NCI-H1694 (cell line): ENCODE measurements at regions not wholly inside any gene's neighbourhood (a gene's known extent, or its start where the extent isn't known, plus 50 kb on each side); places are given as distances from the start of the nearest gene placed in this dataset.

Experiments
- DNase-seq: peaks from one replicate; lab custom pipeline; 2025; lab: John Stamatoyannopoulos, UW

DNA sequence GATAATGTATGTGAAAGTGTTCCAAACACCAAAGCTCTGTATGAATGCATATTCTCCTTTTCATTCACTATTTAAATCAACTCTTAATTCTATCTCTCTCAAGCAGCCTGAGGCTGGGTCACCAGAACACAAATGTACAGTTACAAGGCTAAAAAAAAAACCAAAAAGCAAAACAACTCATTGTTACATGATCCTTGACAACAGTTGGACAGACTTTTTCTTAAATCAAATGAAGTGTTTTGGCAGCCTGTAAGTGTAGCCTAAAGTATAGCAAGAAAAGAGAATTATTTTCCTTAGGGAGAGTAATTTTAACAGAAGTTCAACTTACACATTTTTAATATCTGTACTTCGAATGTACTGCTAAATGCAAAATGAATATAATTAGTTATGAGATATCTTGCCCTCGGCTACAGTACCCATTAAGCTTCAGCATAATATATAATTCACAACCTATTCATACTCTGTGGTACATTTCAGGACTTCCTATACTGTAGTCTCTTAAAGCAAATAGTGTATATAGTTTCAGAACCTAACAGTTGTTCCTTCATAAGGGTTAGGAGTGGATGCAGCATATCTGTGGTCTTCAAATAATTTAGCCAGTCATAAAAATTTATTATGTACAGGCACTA is 214.0 kb upstream of the BTG1 start:
- DNase-seq = no peak

DNA sequence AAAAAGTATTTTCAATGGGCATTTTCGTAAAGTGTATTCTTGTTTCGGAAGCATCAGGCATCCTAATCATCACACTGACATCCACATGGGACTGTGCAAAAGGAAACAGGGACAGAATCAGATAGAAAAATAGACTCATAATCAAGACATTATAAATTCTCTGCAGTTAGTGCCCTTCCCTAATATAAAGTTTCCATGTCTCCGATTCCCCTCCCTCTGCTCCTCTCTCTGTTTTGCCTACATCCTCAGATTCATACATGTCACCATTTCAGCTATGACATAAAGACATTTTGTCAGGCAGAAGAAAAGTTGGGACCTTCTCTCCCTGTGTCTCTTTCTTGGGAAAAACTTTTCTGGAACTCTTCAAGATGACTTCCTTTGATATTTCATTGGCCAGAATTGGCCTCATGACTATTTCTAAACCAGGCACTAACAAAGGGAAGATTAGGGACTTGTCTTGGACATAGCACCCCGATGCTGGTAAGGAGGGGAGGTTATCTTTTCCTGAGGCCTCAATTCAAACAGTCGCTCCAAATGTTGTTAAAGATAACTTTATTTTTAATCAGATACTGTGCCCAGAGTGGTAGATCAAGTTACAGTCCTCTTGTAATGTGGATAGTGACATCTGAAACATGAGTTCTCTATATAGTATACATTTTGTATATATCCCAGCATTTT is 212.1 kb upstream of the BTG1 start:
- DNase-seq = no peak

DNA sequence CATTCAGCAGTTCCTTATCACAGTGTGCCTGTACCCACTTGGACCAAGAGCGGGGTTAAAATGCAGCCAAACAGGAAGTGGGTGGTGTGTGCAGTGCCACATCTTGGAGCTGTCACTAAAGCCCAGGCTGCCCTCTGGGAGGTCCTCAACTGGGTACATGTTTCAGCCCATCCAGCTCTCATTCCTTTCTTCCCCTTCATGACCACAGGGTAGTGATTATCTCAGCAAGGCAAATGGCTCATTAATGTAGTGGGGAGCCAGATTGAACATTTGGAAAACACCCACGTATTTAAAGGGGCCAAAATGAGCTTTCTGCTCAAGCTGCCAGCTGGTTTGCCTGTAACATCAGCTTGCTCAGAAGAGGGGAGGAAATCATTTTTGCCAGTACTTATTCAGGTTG is 210.8 kb upstream of the BTG1 start:
- no peak for DNase-seq

DNA sequence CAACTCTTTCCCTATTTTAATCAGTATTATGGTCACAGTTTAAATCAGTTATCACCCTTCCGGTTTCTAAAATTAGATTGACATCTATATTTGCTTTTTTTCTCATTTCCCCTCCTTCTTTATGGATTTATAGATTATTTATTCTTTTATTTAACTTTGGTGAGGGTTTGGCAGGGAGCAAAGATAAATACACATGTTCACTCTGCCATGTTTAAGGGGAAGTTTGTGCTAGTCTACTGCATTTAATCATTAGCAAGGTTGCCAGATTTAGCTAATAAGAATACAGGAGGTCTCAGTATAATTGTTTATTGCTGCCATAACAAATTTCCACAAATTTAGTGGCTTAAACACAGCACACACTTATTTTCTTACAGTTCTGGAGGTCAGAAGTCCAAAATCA is 204.0 kb upstream of the BTG1 start:
- no peak for DNase-seq

DNA sequence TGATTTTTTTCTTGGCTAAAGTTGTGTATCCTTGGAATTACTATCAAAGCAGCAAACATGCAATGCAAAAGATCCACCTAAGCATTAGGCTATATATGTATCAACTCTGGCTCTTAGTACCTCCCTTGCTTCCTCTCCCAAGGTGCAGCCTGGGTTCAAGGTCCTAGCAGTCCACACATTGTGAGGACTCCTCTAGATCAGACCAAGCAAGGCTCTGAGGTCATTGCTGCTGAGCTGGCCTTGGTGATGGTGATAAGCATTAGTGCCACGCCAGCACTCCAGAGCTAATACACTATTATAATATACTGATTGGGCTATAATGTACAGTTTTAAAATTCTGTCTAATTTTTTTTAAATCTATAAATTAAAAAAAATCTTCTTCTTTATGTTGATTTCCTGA is 196.9 kb upstream of the BTG1 start:
- DNase-seq = no peak

DNA sequence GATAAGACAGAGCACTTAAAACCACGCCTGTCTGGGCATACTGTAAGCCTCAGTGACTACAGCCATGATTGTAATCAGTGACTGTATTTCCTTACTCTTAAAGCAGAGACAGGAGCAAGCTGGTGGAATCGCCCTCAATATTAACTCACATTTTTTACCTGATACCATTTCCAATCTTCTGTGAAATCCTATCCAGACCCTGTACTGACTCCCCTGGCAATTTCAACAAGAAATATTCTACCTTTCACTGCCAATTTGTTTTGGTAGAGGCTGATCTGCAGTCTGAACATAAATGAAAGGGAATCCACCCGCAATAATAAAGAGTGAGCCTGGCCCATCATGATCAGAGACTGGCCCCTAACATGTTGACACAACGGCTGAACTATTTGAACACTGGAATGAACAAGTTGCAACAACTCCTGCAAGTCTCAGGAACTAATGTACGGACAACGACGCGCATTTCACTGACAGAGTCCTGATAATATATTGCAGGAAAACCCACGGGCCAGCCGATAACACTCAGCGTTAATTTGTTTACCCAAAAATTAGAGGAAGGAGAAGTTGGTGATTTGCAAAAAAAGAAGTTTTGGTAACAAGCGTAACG is 195.5 kb upstream of the BTG1 start:
- no peak for DNase-seq

DNA sequence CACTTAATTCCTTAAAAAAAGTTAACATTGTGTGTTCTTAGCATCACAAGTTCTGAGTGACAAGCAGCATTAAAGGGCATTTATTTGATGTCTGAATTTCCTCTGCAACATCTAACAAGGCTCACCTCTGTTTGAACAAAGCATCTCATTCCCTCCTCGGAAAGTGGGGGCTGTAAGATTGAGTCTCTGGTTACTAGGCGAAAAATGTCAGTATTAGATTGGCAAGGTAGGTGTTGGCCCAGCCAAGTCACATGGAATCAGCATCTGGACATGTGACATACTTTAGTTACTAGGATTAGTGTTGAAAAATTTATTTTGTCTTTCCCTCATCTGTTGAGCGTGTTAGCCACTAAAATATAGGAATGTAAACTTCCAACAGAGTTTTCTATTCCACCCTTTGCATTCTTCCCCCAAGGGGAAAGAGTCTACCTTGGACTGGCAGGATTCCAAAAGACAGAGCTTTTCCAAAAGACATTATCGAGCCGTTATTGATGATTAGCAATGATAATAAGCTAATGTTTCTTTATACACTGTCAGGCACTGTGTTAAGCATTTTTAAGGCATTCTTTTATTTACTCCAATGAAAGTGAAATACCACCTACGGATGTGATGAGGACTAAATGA is 194.9 kb upstream of the BTG1 start:
- no peak for DNase-seq

DNA sequence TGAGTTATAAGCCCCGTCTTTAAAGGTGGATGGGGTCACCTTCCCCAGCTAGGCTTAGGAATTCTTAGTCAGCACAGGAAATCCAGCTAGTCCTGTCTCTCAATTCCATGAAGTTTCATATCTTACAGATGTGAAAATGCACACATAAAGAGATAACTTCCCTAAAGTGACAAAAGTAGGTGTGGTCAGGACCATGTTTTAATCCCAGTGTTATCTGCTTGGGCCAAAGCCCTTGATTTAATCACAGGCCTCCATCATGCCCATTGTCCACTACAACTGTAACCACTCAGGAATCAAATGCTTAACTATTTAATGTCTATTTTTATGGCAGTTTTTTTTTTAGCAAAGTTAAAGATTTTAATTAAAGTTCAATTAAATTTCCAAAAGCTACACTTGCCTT is 194.4 kb upstream of the BTG1 start:
- DNase-seq = no peak

DNA sequence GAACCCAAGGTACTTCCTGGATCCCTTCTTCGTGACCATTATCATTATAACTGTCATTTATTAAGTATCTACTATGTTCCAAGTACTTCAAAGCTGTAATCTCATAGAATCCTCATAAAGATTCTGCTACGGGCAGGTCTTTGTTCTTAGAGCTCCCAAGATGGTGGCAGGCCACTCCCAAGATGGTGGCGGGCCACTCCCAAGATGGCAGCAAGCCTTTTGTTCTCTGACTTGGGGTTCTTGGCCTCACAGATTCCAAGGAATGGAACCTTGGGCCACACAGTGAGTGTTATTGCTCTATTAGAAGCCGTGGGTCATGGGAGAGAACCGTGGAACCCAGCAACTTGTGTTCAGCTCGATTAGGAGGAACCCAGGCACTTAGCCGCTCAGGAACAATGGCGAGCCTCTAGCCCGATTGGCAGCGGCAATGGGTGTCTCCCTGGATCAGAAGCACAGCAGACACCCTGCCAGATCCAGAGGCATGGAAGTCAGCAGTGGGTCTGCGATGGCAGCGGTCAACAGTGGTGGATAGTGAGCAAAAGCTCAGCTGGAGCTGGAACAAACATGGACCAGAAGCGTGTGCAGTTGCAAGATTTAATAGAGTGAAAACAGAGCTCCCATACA is 193.7 kb upstream of the BTG1 start:
- no peak for DNase-seq

DNA sequence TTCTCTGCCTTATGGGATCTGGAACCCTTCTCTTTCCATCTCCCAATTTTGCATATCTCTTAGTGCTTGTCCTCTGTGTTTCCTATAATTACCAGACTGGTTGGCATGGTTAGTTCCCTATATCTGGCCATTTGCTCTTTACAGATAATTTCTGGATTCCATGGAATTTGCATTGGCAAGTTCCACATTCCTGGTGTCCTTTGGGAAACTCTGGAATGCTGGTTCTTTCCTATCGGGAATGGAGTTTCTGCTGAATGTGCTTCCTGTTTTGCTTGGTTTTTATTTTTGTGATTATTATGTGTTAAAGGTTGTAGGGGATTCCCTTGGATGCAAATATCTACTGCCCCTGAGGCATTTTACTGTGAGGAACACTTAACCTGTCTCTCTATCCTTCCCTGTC is 193.0 kb upstream of the BTG1 start:
- DNase-seq = no peak

DNA sequence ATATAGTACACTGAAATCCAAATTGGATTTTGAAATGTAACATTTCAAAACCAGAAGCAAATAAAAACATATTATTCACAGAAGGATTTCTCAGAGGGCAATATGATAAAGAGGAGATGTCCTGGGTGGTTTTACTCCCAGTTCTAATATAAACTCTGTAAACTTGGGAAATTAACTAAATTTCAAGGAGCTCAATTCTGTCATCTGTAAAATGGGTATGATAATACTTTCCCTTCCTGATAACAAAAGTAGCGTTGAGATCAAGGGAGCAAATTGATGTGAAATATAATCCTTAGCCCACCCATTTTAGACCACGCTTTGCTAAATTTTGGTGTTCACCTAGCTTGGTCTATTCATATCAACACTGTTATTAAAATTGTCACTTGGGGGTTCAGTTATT is 192.5 kb upstream of the BTG1 start:
- DNase-seq = no peak

DNA sequence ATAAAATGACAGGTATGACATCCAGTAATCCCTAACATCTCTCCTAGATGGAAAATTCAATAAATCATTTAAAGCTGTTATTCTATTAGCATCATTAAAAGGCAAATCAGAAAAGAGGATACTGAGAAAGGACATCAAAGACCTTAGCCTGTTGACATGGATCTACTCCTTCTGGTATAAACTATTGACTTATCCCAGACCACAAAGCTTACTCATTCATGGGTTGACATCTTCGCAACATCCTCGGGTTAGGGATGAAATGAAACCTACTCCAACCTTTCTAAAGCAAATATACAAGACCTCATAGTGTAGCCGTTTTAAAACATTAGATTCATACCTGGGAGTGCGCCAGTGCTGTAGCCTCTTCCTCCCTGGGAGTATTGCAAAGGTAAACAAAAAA is 191.5 kb upstream of the BTG1 start:
- DNase-seq = no peak

DNA sequence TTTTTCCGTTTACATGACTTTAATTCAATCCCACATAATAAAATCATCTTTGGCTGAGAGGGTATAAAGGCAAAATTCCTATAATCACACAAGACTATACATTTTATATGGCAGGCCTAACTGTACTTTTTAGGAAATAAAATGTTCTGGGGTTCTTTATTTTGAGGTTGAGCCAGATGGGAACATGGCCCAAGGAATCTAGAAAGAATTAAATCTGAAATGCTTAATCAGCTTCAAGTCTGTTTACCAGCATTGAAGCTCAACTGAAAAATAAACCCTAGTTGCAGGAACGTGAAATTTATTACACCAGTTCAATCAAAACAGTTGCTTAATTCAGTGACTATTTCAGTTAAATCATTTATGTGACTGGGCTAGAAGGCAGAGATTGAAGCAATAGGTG is 191.0 kb upstream of the BTG1 start:
- DNase-seq = no peak

DNA sequence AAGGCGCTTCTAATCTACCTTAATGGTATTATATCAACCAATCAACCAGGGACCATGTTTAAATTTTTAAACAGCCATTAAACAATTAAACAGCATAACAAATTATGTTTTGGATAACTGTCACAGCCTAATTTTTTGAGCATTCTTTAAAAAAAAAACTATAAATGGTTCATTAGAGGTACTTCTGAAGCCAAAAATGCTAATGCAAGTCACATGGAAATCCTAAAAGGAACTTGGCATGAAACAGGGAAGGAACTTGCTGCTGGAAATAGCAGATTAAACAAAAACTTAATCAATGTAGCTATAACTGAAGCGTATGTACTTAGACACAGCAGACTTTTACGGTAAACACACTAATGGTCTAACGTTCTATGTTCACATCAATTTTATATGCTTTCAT is 190.2 kb upstream of the BTG1 start:
- DNase-seq = no peak

DNA sequence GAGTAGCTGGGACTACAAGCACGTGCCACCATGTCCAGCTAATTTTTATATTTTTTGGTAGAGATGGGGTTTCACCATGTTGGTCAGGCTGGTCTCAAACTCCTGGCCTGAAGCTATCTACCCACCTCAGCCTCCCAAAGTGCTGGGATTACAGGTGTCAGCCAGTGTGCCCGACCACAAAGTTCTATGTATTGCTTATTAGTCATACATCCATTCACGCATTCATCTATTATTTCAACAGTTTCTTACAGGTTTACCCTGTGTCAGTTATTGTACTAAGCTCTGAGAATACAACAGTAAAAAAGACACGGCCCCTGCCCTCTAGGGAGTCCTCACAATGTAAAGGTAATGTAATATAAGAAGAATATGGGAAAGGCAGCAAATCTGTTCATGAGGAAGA is 188.9 kb upstream of the BTG1 start:
- DNase-seq = no peak

DNA sequence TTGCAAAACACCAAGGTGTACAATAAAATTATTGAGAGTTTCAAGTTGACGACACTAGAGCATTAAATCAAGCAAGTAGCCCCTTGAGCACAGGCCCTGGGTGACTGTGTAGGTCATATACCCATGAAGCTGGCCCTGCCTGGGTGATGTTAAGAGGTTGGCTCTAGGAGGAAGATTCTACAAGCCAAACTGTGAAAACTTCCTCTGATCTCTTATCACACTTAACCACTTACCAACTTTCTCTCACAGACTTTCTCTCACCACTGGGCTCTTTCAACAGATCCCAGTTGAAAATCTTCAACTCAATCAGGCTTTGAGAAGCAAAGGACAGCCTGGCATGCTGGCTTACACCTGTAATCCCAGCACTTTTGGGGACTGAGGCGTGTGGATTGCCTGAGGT is 186.9 kb upstream of the BTG1 start:
- DNase-seq = no peak

DNA sequence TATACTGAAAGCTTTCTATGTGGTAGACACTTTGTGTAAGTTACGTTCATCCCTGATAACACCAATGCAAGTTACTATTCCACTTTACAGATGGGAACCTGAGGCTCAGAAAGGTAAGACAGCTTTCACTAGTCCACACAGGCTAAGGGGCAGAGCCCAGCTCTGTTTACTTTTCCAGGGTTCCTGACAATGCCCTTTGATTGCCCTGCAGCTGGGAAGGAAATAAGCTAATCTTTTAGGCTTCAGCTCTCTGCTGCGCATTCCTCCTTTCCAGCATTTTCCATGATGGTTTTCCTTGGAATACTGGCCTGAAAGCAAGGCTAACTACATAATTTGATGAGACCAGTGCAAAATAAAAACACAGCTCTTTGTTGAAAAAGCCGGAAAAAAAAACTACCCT is 185.7 kb upstream of the BTG1 start:
- DNase-seq = no peak

DNA sequence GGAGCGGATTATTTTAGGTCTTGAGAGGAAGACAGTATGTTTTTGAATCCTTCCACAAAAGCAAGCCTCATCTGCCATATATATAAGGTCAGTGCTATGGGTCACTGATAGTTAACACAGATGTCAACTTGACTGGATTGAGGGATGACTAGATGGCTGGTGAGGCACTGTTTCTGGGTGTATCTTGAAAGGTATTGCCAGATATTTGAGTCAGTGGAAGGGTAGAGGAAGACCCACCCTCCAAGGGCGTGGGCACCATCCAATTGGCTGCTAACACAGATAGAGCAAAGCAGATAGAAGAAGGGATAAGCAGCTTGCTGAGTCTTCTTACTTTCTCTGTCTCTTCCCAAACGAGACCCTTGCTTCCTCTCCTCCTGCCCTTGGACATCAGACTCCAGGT is 185.0 kb upstream of the BTG1 start:
- no peak for DNase-seq

DNA sequence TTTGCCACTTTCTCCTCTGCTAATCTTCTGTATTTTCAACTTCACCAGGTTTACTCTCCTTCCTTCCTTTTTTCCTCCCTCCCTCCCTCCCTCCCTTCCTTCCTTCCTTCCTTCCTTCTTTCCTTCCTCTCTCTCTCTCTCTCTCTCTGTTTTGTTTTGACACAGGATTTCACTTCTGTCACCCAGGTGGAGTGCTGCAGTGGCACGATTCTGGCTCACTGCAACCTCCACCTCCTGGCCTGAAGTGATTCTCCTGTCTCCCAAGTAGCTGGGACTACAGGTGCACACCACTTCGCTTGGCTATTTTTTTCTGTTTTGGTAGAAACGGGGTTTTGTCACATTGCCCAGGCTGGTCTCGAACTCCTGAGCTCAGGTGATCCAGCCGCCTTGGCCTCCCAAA is 181.2 kb upstream of the BTG1 start:
- no peak for DNase-seq

DNA sequence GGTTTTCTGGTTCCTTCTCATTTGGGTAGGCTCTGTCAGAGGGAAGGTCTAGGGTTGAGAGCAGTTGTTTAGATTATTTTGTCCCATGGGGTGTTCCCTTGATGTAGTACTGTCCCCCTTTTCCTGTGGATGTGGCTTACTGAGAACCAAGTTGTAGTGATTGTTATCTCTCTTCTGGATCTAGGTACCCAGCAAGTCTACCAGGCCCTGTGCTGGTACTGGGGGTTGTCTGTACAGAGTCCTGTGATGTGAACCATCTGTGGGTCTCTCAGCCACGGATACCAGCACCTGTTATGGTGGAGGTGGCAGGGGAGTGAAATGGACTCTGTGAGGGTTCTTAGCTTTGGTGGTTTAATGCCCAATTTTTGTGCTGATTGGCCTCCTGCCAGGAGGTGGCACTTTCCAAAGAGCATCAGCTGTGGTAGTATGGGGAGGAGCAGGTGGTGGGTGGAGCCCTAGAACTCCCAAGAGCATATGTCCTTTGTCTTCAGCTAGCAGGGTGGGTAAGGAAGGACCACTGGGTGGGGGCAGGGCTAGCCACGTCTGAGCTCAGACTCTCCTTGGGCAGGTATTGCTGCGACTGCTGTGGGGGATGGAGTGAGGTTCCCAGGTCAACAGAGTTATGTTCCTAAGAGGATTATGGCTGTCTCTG is 179.3 kb upstream of the BTG1 start:
- DNase-seq = no peak

DNA sequence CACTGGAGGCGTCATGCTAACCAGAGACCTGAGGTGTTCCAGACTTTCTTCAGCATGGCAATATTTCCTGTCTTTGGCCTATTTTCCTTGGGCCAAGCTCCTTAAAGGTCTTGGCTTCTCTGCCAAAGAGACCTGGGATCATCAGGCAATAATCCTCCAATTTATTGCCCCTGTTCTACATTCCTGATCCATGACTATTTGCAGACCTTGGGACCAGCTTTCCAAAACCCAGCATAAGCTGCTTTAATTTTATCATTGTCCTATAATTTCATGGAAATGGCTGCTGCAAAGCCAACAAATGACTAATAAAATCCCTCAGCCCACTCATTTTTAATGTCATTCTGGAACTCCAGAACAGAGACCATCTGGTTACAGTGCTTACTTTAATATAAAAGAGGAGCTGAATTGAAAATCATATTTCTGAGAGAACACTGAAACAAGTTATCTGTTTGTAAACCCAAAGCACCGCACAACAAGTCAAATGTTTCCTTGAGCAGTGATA is 166.9 kb upstream of the BTG1 start:
- DNase-seq = no peak

DNA sequence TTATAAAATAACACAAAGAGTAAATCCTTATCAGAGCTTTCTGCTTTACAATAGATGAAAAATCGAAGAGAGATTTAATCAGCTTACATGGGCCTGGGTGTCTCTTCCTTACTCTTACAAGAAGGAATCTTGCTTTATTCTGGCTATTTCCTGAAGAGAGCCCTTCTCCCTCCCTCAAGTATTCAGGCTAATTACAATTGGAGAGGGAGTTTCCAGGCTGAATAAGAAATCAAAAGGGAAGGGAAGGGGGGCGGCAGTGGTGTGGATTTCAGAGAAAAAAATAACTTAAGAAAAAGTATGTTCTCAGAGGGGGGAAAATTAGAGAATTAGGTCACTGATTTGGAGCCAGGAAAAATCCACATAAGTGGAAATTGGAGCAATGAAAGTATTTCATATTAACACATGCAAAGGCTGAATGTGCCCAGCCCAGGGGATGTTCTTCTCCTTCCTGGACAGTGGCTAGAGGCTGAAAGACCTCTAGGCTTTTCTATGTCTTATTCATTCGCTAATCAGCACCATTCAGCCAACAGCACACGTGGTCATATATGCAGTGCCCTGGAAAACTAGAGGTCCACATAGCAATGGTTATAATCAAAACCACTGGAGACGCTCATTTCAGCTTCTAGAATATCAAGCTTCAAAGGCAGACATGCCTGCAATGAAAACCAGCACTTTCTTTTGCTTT is 158.9 kb upstream of the BTG1 start:
- no peak for DNase-seq
